WI38 (cell line): ENCODE measurements at regions not wholly inside any gene's neighbourhood (a gene's known extent, or its start where the extent isn't known, plus 50 kb on each side); places are given as distances from the start of the nearest gene placed in this dataset.

Source experiments
- H3K4me3 ChIP-seq: 2 replicates; pipeline ENCODE4 v1.5.1; 2011; ENCODE audit warnings: low read depth, mild to moderate bottlenecking, control low read depth, low read length
- CTCF ChIP-seq: IDR thresholded peaks from 2 replicates; pipeline ENCODE4 v1.5.1; 2012; ENCODE audit warnings: low read depth, mild to moderate bottlenecking, control low read depth, low read length

- no peak overlapping the region for H3K4me3 ChIP-seq
- TF ChIP-seq CTCF: no peak
These were observed 92.2 kb upstream of the SLC28A3 start for GRCh38 chr9:84432746-84433145.

- no peak for TF ChIP-seq CTCF
- H3K4me3 ChIP-seq: no peak overlapping the region
These were observed 95.3 kb upstream of the SLC28A3 start for GRCh38 chr9:84435902-84436301.

GRCh38 chr9:84436386-84437109, 96.0 kb upstream of the SLC28A3 start:
- no peak overlapping the region for H3K4me3 ChIP-seq
- no peak for TF ChIP-seq CTCF

- TF ChIP-seq CTCF: no peak
- H3K4me3 ChIP-seq: no peak overlapping the region
These were observed 97.8 kb upstream of the SLC28A3 start for GRCh38 chr9:84438391-84438790.

- TF ChIP-seq CTCF: no peak
- no peak overlapping the region for H3K4me3 ChIP-seq
These were observed 98.7 kb upstream of the SLC28A3 start for GRCh38 chr9:84439250-84439649.

GRCh38 chr9:84442712-84443111, 102.2 kb upstream of the SLC28A3 start:
- H3K4me3 ChIP-seq: no peak overlapping the region
- no peak for TF ChIP-seq CTCF

GRCh38 chr9:84445737-84446136, 105.2 kb upstream of the SLC28A3 start:
- no peak overlapping the region for H3K4me3 ChIP-seq

More at GRCh38 chr9:84445737-84446136, 105.2 kb upstream of the SLC28A3 start:
- TF ChIP-seq CTCF: no peak
